Type B pancreatic cell (in vitro differentiated cells): ENCODE measurements at regions not wholly inside any gene's neighbourhood (a gene's known extent, or its start where the extent isn't known, plus 50 kb on each side); places are given as distances from the start of the nearest gene placed in this dataset.

Experiments
- DNase-seq: peaks from one replicate; pipeline ENCODE4 v3.0.0; 2021; ENCODE audit warnings: mixed read lengths; ENCODE audit not compliant: unreplicated experiment; ENCODE audit errors: extremely low spot score
- H3K27ac Mint-ChIP-seq: 2 replicates; pipeline ENCODE4 v1.8.0; 2021; ENCODE audit warnings: mild to moderate bottlenecking, mixed read lengths
- H3K27me3 Mint-ChIP-seq: 2 replicates; pipeline ENCODE4 v1.8.0; 2021; ENCODE audit warnings: mixed read lengths
- H3K36me3 Mint-ChIP-seq: 2 replicates; pipeline ENCODE4 v1.8.0; 2021; ENCODE audit warnings: mixed read lengths
- H3K4me1 Mint-ChIP-seq: one replicate; pipeline ENCODE4 v1.8.0; 2021; ENCODE audit warnings: mixed read lengths; ENCODE audit not compliant: unreplicated experiment
- H3K4me3 Mint-ChIP-seq: 2 replicates; pipeline ENCODE4 v1.8.0; 2021; ENCODE audit warnings: mild to moderate bottlenecking, mixed read lengths
- H3K9me3 Mint-ChIP-seq: 2 replicates; pipeline ENCODE4 v1.8.0; 2021; ENCODE audit warnings: mixed read lengths
- TF ChIP-seq, protein P1 (sequence below): fragments of 200-600 bp; sonication (generic); conservative IDR thresholded peaks from 2 replicates; pipeline ENCODE4 v1.5.0; 2021; ENCODE audit warnings: antibody characterized with exemption, mild to moderate bottlenecking

DNA sequence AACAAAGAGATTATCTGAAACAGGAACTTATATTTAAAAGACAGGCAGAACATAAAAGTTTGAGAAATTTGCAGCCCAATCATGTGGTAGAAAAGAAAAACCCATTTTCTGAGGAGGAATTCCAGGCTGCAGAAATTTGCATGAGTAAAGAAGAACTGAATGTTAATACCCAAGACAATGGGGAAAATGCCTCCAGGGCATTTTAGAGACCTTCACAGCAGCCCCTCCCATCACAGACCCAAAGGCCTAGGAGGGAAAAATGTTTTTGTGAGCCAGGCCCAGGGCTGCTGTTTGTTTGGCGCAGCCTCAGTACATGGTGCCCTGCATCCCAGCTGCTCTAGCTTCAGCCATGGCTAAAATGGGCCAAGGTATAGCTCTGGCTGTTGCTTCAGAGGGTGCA lies 554.3 kb upstream of the CHRM3 start:
- Mint-ChIP-seq H3K27ac (no peak overlapping the region), H3K9me3 (peaks cover 11% of the 10 kb centered on the region)

DNA sequence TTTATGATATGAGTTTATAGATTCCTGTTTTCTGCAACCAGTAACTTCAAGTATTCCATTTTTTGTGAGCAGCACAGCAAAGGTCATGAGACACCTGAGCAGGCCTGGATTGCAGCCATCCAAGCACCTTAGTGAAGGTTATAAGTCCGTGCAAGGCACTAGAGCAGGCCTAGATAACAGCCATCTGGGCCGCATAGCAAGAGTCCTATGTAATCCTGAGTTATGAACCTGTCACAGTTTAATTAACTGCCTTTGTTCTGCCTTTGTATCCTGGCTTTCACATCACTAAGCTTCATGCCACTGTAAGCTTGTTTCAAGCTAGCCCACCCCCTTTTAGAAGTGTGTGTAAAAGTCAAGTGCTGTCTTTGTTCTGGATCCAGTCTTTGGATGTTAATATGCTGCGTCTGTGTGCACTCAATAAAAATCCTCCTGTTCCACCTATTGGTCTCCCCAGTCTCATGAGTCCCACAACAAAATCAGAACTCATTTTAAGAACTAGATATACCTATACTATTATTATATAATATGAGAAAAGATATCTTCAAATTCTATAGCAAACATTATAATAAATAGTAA lies 556.2 kb upstream of the CHRM3 start:
- H3K36me3 Mint-ChIP-seq: no peaks in the 10 kb centered on the region
- TF ChIP-seq, protein P1, sequence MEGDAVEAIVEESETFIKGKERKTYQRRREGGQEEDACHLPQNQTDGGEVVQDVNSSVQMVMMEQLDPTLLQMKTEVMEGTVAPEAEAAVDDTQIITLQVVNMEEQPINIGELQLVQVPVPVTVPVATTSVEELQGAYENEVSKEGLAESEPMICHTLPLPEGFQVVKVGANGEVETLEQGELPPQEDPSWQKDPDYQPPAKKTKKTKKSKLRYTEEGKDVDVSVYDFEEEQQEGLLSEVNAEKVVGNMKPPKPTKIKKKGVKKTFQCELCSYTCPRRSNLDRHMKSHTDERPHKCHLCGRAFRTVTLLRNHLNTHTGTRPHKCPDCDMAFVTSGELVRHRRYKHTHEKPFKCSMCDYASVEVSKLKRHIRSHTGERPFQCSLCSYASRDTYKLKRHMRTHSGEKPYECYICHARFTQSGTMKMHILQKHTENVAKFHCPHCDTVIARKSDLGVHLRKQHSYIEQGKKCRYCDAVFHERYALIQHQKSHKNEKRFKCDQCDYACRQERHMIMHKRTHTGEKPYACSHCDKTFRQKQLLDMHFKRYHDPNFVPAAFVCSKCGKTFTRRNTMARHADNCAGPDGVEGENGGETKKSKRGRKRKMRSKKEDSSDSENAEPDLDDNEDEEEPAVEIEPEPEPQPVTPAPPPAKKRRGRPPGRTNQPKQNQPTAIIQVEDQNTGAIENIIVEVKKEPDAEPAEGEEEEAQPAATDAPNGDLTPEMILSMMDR: no peak
- no peak overlapping the region for H3K4me3 Mint-ChIP-seq
- DNase-seq: no peak
- no peak overlapping the region for H3K27ac Mint-ChIP-seq
- H3K27me3 Mint-ChIP-seq: no peaks in the 10 kb centered on the region
- no peaks in the 10 kb centered on the region for H3K4me1 Mint-ChIP-seq
- peaks cover 11% of the 10 kb centered on the region for H3K9me3 Mint-ChIP-seq

More for the DNA sequence above, 554.3 kb upstream of the CHRM3 start:
- no peak for DNase-seq
- no peak overlapping the region for H3K4me3 Mint-ChIP-seq
- no peaks in the 10 kb centered on the region for H3K36me3 Mint-ChIP-seq
- no peaks in the 10 kb centered on the region for H3K4me1 Mint-ChIP-seq
- TF ChIP-seq, protein P1: no peak
- H3K27me3 Mint-ChIP-seq: no peaks in the 10 kb centered on the region

DNA sequence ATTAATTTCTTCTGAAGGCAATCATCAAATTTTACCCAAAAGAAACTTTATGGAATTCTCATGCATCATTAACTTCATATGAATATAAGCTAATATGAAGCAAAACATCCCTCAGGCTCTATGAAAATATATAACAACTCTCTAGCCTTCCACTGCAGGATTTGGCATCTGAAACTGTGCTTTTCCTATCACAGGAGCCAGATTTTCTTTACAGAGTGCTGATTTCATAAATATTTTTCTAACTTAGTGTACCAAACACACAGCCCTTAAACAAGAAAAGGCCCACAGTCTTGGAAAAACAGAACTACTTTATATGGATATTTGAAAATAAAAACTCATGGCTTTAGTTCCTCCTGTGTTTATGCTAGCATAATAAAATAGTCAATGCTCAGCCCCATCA lies 559.5 kb upstream of the CHRM3 start:
- Mint-ChIP-seq H3K4me1 (no peaks in the 10 kb centered on the region), H3K27ac (no peak overlapping the region), H3K36me3 (no peaks in the 10 kb centered on the region), H3K27me3 (no peaks in the 10 kb centered on the region), H3K4me3 (no peak overlapping the region), H3K9me3 (peaks cover 10% of the 10 kb centered on the region)
- no peak for DNase-seq
- TF ChIP-seq, protein P1: no peak

DNA sequence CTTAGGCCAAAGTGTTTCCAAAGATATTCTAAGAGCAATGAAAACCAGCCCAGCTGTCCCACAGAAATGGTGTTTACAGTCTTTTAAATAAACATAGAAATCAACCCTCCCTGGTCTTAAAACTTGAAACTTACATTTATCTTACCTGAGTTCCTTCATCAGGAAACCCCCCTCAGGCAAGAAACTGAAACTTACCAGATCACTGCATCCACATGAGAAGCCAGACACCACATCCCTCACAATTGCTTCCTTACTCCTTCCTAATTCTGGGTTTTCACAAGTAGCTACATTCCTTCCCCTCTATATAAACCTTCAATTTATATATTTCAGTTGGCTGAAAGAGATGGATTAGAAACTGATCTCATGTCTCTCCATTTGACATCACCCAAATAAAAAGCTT lies 563.0 kb upstream of the CHRM3 start:
- no peak overlapping the region for H3K4me3 Mint-ChIP-seq
- no peaks in the 10 kb centered on the region for H3K36me3 Mint-ChIP-seq
- TF ChIP-seq, protein P1: no peak

DNA sequence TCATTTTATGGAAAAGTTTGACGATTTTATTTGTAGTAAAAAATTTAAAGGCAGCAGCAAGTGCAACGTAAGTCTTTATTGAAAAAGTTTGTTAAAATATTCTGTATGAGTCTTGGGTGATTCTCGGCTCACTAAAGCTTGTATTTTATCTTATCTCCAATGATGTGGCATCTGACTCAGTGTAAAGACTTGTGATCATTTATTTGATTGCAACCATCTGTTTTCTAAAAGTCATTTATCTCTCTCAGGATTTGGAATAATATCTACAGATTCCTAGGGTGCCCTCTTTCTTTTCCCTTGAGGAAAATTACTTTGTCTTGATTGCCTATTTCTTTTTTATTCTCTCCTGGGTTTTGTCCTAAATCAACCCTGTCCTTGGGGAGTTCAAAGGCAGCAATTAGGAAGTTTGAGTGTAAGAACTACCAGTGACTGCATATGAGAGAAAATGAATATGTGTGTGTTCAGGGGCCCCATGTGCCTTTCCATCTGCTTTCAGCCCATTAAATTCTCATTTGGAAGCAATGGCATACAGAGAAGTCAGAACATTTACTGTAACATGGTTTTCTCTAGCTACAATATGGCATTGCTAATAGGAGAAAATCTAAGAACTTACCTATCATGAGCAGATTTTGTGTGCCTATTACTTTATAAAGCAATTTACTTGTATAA lies 575.0 kb upstream of the CHRM3 start:
- DNase-seq: no peak
- TF ChIP-seq, protein P1: no peak
- H3K4me1 Mint-ChIP-seq: no peaks in the 10 kb centered on the region
- H3K9me3 Mint-ChIP-seq: no peaks in the 10 kb centered on the region
- H3K27ac Mint-ChIP-seq: no peak overlapping the region
- no peak overlapping the region for H3K4me3 Mint-ChIP-seq
- H3K27me3 Mint-ChIP-seq: no peaks in the 10 kb centered on the region
- no peaks in the 10 kb centered on the region for H3K36me3 Mint-ChIP-seq

More for the DNA sequence above, 563.0 kb upstream of the CHRM3 start:
- Mint-ChIP-seq H3K27ac (no peak overlapping the region), H3K4me1 (no peaks in the 10 kb centered on the region), H3K27me3 (no peaks in the 10 kb centered on the region), H3K9me3 (no peaks in the 10 kb centered on the region)
- no peak for DNase-seq
